ENCODE measurements at regions not wholly inside any gene's neighbourhood (a gene's known extent, or its start where the extent isn't known, plus 50 kb on each side); places are given as distances from the start of the nearest gene placed in this dataset.

DNA sequence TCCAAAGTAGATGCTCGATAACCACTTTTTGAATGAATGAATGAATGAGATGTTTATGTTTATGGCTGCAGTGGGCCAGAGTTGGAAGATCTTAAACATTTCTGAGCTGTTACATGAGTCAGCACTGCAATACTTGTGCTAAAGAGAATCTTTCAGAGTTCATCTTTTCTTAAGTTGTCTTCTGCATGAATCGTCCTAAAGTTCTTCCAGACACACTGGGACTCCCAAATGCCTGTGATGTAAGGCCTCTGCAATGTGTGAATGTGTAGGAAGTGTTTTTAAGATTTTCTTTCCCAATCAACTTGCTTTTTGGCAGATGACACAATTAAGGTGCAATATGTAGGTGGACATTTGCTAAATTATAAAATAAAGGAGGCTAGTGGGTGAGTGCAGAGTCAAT lies 50.3 kb upstream of the TRIM9 start:
- no peak for TF ChIP-seq CTCF (IDR thresholded peaks at IDR 0.05; ENCODE audit: low read depth, low read length)
- H3K27me3 ChIP-seq (ENCODE audit: control insufficient read depth, insufficient read depth, low read length): peaks cover 16% of the 10 kb centered on the region
- ChIA-PET POLR2A (no interaction called here), CTCF (no interaction called here)
- DNase-seq (ENCODE audit: low read depth, low spot score): no peak
- no peak overlapping the region for H3K4me3 ChIP-seq (ENCODE audit: low read depth, low read length)
- H3K27ac ChIP-seq (ENCODE audit: low read depth, low read length): no peak overlapping the region
- H3K9me3 ChIP-seq (ENCODE audit: control insufficient read depth, insufficient read depth, low read length): no peaks in the 10 kb centered on the region

DNA sequence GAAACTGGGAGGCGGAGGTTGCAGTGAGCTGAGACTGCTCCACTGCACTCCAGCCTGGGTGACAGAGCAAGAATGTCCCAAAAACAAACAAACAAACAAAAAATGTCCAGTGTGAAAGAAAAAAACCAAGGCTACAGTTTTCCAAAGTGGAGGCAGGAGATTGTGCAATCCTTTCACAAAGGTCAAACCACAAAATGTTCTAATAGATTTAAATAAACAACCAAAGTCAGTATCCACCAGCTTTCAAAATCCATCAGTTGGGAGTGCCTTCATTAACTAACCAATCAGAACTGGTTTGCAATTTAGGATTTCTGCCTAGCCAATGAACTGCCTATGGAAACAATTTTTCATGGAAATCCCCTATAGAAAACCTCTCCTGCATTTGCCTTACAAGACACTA lies 52.3 kb upstream of the TRIM9 start:
- DNase-seq (ENCODE audit: low read depth, low spot score): no peak
- CTCF ChIA-PET: interaction anchor here (0.6 kb wide), 1 partner anchor 12 kb away, joined by 3 read pairs; no protein-coding TSS in a partner anchor
- POLR2A ChIA-PET: no interaction called here
- TF ChIP-seq CTCF (IDR thresholded peaks at IDR 0.05; ENCODE audit: low read depth, low read length): no peak
- Histone ChIP-seq H3K27ac (ENCODE audit: low read depth, low read length) (no peak overlapping the region), H3K4me3 (ENCODE audit: low read depth, low read length) (no peak overlapping the region), H3K9me3 (ENCODE audit: control insufficient read depth, insufficient read depth, low read length) (no peaks in the 10 kb centered on the region), H3K27me3 (ENCODE audit: control insufficient read depth, insufficient read depth, low read length) (peaks cover 10% of the 10 kb centered on the region)

DNA sequence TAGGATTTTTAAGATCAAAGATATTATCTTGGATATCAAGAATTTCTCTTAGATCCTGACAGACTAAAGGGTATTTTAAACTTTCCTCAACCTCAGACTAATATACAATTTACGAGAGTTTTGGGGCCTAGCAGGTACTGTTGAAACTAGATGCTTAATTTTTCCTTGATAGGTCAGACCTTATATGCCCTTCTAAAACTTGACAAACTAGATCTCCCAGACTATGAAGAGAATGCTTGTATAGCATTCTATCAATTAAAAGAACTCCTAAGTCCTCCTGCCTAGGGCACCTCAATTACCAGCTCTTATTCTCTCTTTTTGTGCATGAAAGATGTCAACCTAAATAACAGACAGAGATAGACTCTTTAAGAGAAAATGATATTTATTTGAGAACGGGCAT lies 60.4 kb upstream of the TRIM9 start:
- peaks cover 4% of the 10 kb centered on the region for H3K27me3 ChIP-seq (ENCODE audit: control insufficient read depth, insufficient read depth, low read length)
- no peak overlapping the region for H3K4me3 ChIP-seq (ENCODE audit: low read depth, low read length)
- no peaks in the 10 kb centered on the region for H3K9me3 ChIP-seq (ENCODE audit: control insufficient read depth, insufficient read depth, low read length)
- ChIA-PET CTCF (no interaction called here), POLR2A (no interaction called here)
- TF ChIP-seq CTCF (IDR thresholded peaks at IDR 0.05; ENCODE audit: low read depth, low read length): no peak
- no peak overlapping the region for H3K27ac ChIP-seq (ENCODE audit: low read depth, low read length)
- no peak for DNase-seq (ENCODE audit: low read depth, low spot score)

- Histone ChIP-seq H3K9me3 (ENCODE audit: control insufficient read depth, insufficient read depth, low read length) (no peaks in the 10 kb centered on the region), H3K27me3 (ENCODE audit: control insufficient read depth, insufficient read depth, low read length) (peaks cover 4% of the 10 kb centered on the region), H3K27ac (ENCODE audit: low read depth, low read length) (no peak overlapping the region), H3K4me3 (ENCODE audit: low read depth, low read length) (no peak overlapping the region)
- DNase-seq (ENCODE audit: low read depth, low spot score): no peak
- ChIA-PET POLR2A (no interaction called here), CTCF (interaction anchor here (0.8 to 1.1 kb wide), 2 partner anchors 62 to 621 kb away, joined by 3 to 6 read pairs; no protein-coding TSS in a partner anchor)
- TF ChIP-seq CTCF (IDR thresholded peaks at IDR 0.05; ENCODE audit: low read depth, low read length): peak; percentile 40
Observed at GRCh38 chr14:51157012-51157411, 62.1 kb upstream of the TRIM9 start.

DNA sequence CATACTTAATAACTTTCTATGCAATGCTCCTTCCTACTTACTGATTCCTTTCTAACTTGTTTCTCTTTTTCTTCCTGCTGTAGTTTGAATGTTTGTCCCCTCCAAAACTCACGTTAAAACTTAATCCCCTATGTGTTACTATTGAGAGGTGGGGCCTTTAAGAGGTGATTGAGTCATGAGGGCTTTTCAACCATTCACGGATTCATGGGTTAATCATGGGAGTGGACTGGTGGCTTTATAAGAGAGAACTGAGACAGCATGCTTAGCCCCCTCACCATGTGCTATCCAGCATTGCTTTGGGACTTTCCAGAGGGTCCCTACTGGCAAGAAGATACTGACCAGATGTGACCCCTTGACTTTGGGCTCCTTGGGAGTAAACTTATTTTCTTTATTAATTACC lies 66.0 kb upstream of the TRIM9 start:
- Histone ChIP-seq H3K4me3 (ENCODE audit: low read depth, low read length) (no peak overlapping the region), H3K27ac (ENCODE audit: low read depth, low read length) (no peak overlapping the region), H3K27me3 (ENCODE audit: control insufficient read depth, insufficient read depth, low read length) (peaks cover 12% of the 10 kb centered on the region), H3K9me3 (ENCODE audit: control insufficient read depth, insufficient read depth, low read length) (no peaks in the 10 kb centered on the region)
- TF ChIP-seq CTCF (IDR thresholded peaks at IDR 0.05; ENCODE audit: low read depth, low read length): no peak
- no peak for DNase-seq (ENCODE audit: low read depth, low spot score)
- POLR2A ChIA-PET: no interaction called here
- CTCF ChIA-PET: no interaction called here

Measured in AG04450 (cell line).